IMR-90 (cell line): ENCODE measurements at regions not wholly inside any gene's neighbourhood (a gene's known extent, or its start where the extent isn't known, plus 50 kb on each side); places are given as distances from the start of the nearest gene placed in this dataset.

Experiments used
- ATAC-seq: fragments of 200-7000 bp; cut with Tn5 transposase; 2 replicates; pipeline ENCODE4 v1.9.1; 2020; ENCODE audit warnings: low read depth, mild to moderate bottlenecking, moderate library complexity
- BruUV-seq: library from RNA; stranded (reverse); fragments of 400-500 nt; replicated peaks from 2 replicates; lab custom pipeline; 2021; lab: Mats Ljungman, UMichigan
- CTCF ChIA-PET: fragments of 300-600 bp; formaldehyde crosslinking; extraction: SDS; loops from one replicate; lab custom pipeline; 2021; ENCODE audit warnings: antibody characterized with exemption; lab: Yijun Ruan, JAX
- POLR2A ChIA-PET: fragments of 300-600 bp; sonication (Branson Sonifier 250); formaldehyde crosslinking; loops from one replicate; lab custom pipeline; 2022; ENCODE audit warnings: antibody characterized with exemption; ENCODE audit not compliant: unreplicated experiment; lab: Charles Lee
- DNase-seq: peaks from one replicate; pipeline ENCODE4 v3.0.0; 2013
- H2AFZ ChIP-seq: replicated peaks from 2 replicates; pipeline ENCODE3; 2013; ENCODE audit warnings: low read length, mild to moderate bottlenecking; ENCODE audit not compliant: poor library complexity
- H2AK5ac ChIP-seq: 2 replicates; pipeline ENCODE4 v1.6.1; 2013; ENCODE audit warnings: low read depth, low read length, inconsistent platforms
- H2AK9ac ChIP-seq: replicated peaks from 2 replicates; pipeline ENCODE3; 2013; ENCODE audit warnings: mild to moderate bottlenecking, low read depth, low read length, moderate library complexity; ENCODE audit not compliant: poor library complexity
- H2BK120ac ChIP-seq: 2 replicates; pipeline ENCODE4 v1.6.1; 2013; ENCODE audit warnings: low read depth, low read length, inconsistent platforms
- H2BK15ac ChIP-seq: 3 replicates; pipeline ENCODE4 v1.6.1; 2013; ENCODE audit warnings: low read depth, low read length, inconsistent platforms
- H2BK20ac ChIP-seq: 2 replicates; pipeline ENCODE4 v1.6.1; 2013; ENCODE audit warnings: low read depth, mild to moderate bottlenecking, inconsistent platforms, low read length, moderate library complexity
- H2BK5ac ChIP-seq: 2 replicates; pipeline ENCODE4 v1.6.1; 2013; ENCODE audit warnings: mild to moderate bottlenecking, low read depth, low read length, inconsistent platforms; ENCODE audit not compliant: poor library complexity, severe bottlenecking
- H3K14ac ChIP-seq: replicated peaks from 2 replicates; pipeline ENCODE4 v1.6.1; 2013; ENCODE audit warnings: low read depth, low read length, inconsistent platforms
- H3K18ac ChIP-seq: 2 replicates; pipeline ENCODE4 v1.6.1; 2013; ENCODE audit warnings: low read depth, low read length, control low read depth
- H3K23ac ChIP-seq: 2 replicates; pipeline ENCODE4 v1.6.1; 2013; ENCODE audit warnings: low read depth, low read length, inconsistent platforms
- H3K27ac ChIP-seq: 2 replicates; pipeline ENCODE4 v1.5.1; 2013; ENCODE audit warnings: mild to moderate bottlenecking, control low read depth, low read length; ENCODE audit not compliant: insufficient read depth
- H3K27me3 ChIP-seq: 2 replicates; pipeline ENCODE4 v1.6.1; 2013; ENCODE audit warnings: low read length; ENCODE audit not compliant: control insufficient read depth, insufficient read depth
- H3K36me3 ChIP-seq: 2 replicates; pipeline ENCODE4 v1.6.1; 2013; ENCODE audit warnings: low read length, mixed read lengths; ENCODE audit not compliant: control insufficient read depth, insufficient read depth
- H3K4ac ChIP-seq: 2 replicates; pipeline ENCODE4 v1.6.1; 2013; ENCODE audit warnings: low read depth, low read length, inconsistent platforms
- H3K4me1 ChIP-seq: 2 replicates; pipeline ENCODE4 v1.6.1; 2013; ENCODE audit warnings: low read length, mixed read lengths; ENCODE audit not compliant: control insufficient read depth, insufficient read depth
- H3K4me2 ChIP-seq: 2 replicates; pipeline ENCODE4 v1.6.1; 2013; ENCODE audit warnings: low read depth, mild to moderate bottlenecking, control low read depth, low read length, moderate library complexity
- H3K4me3 ChIP-seq: 2 replicates; pipeline ENCODE4 v1.5.1; 2013; ENCODE audit warnings: low read depth, mild to moderate bottlenecking, control low read depth, low read length, moderate library complexity; ENCODE audit not compliant: insufficient read depth
- H3K56ac ChIP-seq: 2 replicates; pipeline ENCODE4 v1.6.1; 2013; ENCODE audit warnings: low read length, inconsistent platforms; ENCODE audit not compliant: insufficient read depth; ENCODE audit errors: extremely low read depth
- H3K79me1 ChIP-seq, 2 experiments: 2 replicates each; pipeline ENCODE4 v1.6.1; 2013; ENCODE audit warnings: low read length in 2 of 2, inconsistent platforms in 1 of 2, low read depth in 1 of 2
- H3K9ac ChIP-seq: 2 replicates; pipeline ENCODE4 v1.6.1; 2013; ENCODE audit warnings: low read depth, low read length, control low read depth
- H3K9me1 ChIP-seq: 2 replicates; pipeline ENCODE4 v1.6.1; 2013; ENCODE audit warnings: low read length, inconsistent platforms; ENCODE audit not compliant: insufficient read depth
- H3K9me3 ChIP-seq: 2 replicates; pipeline ENCODE4 v1.6.1; 2013; ENCODE audit warnings: low read length; ENCODE audit not compliant: control insufficient read depth, insufficient read depth
- H4K20me1 ChIP-seq: 2 replicates; pipeline ENCODE4 v1.6.1; 2013; ENCODE audit warnings: low read length, inconsistent platforms; ENCODE audit not compliant: insufficient read depth
- H4K5ac ChIP-seq: 2 replicates; pipeline ENCODE4 v1.6.1; 2013; ENCODE audit warnings: mild to moderate bottlenecking, low read depth, low read length, control low read depth
- H4K8ac ChIP-seq, 2 experiments: 2 replicates each; pipeline ENCODE4 v1.6.1; 2013; ENCODE audit warnings: low read depth in 2 of 2, low read length in 2 of 2, control low read depth in 1 of 2, inconsistent platforms in 1 of 2
- H4K91ac ChIP-seq: 2 replicates; pipeline ENCODE4 v1.6.1; 2013; ENCODE audit warnings: low read depth, low read length, inconsistent platforms; ENCODE audit not compliant: insufficient read depth
- CEBPB ChIP-seq: IDR thresholded peaks from 2 replicates; pipeline ENCODE4 v1.6.1; 2012; ENCODE audit warnings: low read depth, low read length, improper control_type of control experiment
- FOS ChIP-seq: fragments of 150-350 bp; IDR thresholded peaks from 2 replicates; pipeline ENCODE4 v1.6.1; 2016; ENCODE audit warnings: low read depth, low read length
- MAFK ChIP-seq: IDR thresholded peaks from 2 replicates; pipeline ENCODE4 v1.6.1; 2012; ENCODE audit warnings: low read depth, low read length, improper control_type of control experiment
- NFE2L2 ChIP-seq: fragments of 150-350 bp; IDR thresholded peaks from 2 replicates; pipeline ENCODE4 v1.6.1; 2016; ENCODE audit warnings: low read depth, mild to moderate bottlenecking, low read length
- RCOR1 ChIP-seq: IDR thresholded peaks from 2 replicates; pipeline ENCODE4 v1.6.1; 2012; ENCODE audit warnings: mild to moderate bottlenecking, low read length, improper control_type of control experiment; ENCODE audit not compliant: insufficient replicate concordance
- RFX5 ChIP-seq: IDR thresholded peaks from 2 replicates; pipeline ENCODE4 v1.8.0; 2012; ENCODE audit warnings: low read depth, mild to moderate bottlenecking, low read length, moderate library complexity
- dilution Hi-C: fragments of 300-500 bp; cut with HindIII; formaldehyde crosslinking; loops from one replicate; pipeline ENCODE4 v1.14.3; 2018; ENCODE audit warnings: low sequenced_read_pairs; ENCODE audit not compliant: unreplicated experiment
- in situ Hi-C: fragments of 300-500 bp; cut with MboI; formaldehyde crosslinking; loops from 3 replicates; pipeline ENCODE4 v1.14.3; 2019; ENCODE audit warnings: low sequenced_read_pairs, inconsistent platforms, mixed read lengths
- intact Hi-C: fragments of 100-400 bp; cut with micrococcal nuclease; formaldehyde crosslinking; loops from 2 replicates; pipeline ENCODE4 v1.10.0; 2022
- TF ChIP-seq, protein P1 (sequence below): fragments of 150-350 bp; IDR thresholded peaks from 2 replicates; pipeline ENCODE4 v1.6.1; 2017; ENCODE audit warnings: mild to moderate bottlenecking, antibody characterized with exemption, low read length, low read depth
- TF ChIP-seq, protein P2 (sequence below): conservative IDR thresholded peaks from 2 replicates; pipeline ENCODE4 v1.5.1; 2012; ENCODE audit warnings: mild to moderate bottlenecking, low read depth, low read length, improper control_type of control experiment

DNA sequence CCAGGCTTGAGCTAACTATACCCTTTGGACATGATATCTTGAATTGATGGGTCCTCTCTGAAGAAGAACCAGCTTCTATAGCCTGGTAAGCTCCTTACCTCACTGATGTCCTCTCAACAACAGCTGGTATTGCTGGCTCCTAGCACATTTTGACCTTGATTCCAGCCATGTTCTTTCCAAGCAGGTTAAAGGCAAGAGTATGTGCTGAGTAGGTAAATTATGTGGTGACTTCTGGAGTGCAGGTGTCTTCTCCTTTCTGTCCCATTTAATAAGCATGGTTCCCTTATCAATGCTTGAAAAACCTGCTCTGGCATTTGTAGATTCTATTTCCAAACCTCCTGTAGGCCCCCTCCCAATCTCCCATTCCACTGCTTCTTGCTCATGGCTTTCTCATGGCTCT is 300.1 kb downstream of the UTP18 start:
- no peaks in the 10 kb centered on the region for H3K79me1 ChIP-seq
- H4K91ac ChIP-seq, result no peak overlapping the region
- H3K36me3 ChIP-seq, result no peaks in the 10 kb centered on the region
- no peak overlapping the region for H2AFZ ChIP-seq
- peaks cover 10% of the 10 kb centered on the region for H3K9me3 ChIP-seq
- H4K20me1 ChIP-seq, result no peaks in the 10 kb centered on the region
- no peak overlapping the region for H3K4me2 ChIP-seq
- H2BK15ac ChIP-seq, result no peak overlapping the region
- H4K5ac ChIP-seq, result no peak overlapping the region
- H3K27ac ChIP-seq, result no peak overlapping the region
- H2AK5ac ChIP-seq, result no peak overlapping the region
- H3K9me1 ChIP-seq, result no peaks in the 10 kb centered on the region
- no peak overlapping the region for H3K56ac ChIP-seq
- BruUV-seq, result no TSS peak
- TF ChIP-seq CEBPB, result no peak
- no peak for TF ChIP-seq RCOR1
- no peak for TF ChIP-seq MAFK
- TF ChIP-seq, protein P1, sequence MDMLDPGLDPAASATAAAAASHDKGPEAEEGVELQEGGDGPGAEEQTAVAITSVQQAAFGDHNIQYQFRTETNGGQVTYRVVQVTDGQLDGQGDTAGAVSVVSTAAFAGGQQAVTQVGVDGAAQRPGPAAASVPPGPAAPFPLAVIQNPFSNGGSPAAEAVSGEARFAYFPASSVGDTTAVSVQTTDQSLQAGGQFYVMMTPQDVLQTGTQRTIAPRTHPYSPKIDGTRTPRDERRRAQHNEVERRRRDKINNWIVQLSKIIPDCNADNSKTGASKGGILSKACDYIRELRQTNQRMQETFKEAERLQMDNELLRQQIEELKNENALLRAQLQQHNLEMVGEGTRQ, result no peak
- TF ChIP-seq RFX5, result no peak
- TF ChIP-seq, protein P2, sequence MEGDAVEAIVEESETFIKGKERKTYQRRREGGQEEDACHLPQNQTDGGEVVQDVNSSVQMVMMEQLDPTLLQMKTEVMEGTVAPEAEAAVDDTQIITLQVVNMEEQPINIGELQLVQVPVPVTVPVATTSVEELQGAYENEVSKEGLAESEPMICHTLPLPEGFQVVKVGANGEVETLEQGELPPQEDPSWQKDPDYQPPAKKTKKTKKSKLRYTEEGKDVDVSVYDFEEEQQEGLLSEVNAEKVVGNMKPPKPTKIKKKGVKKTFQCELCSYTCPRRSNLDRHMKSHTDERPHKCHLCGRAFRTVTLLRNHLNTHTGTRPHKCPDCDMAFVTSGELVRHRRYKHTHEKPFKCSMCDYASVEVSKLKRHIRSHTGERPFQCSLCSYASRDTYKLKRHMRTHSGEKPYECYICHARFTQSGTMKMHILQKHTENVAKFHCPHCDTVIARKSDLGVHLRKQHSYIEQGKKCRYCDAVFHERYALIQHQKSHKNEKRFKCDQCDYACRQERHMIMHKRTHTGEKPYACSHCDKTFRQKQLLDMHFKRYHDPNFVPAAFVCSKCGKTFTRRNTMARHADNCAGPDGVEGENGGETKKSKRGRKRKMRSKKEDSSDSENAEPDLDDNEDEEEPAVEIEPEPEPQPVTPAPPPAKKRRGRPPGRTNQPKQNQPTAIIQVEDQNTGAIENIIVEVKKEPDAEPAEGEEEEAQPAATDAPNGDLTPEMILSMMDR, result no peak
- TF ChIP-seq NFE2L2, result no peak
- TF ChIP-seq FOS, result no peak
- no peak overlapping the region for H2BK5ac ChIP-seq
- ATAC-seq (no peak), DNase-seq (no peak)
- in situ Hi-C loops, result no loop called here
- no peak overlapping the region for H2BK120ac ChIP-seq
- CTCF ChIA-PET, result no interaction called here
- no peak overlapping the region for H4K8ac ChIP-seq
- no peak overlapping the region for H3K4me3 ChIP-seq
- no peak overlapping the region for H3K23ac ChIP-seq
- POLR2A ChIA-PET, result no interaction called here
- dilution Hi-C loops, result no loop called here
- no peaks in the 10 kb centered on the region for H3K27me3 ChIP-seq
- no peak overlapping the region for H3K18ac ChIP-seq
- H3K4ac ChIP-seq, result no peak overlapping the region
- H2AK9ac ChIP-seq, result no peak overlapping the region
- H3K9ac ChIP-seq, result no peak overlapping the region
- H2BK20ac ChIP-seq, result no peak overlapping the region
- H3K14ac ChIP-seq, result no peak overlapping the region
- no peaks in the 10 kb centered on the region for H3K4me1 ChIP-seq
- intact Hi-C loops, result no loop called here
